Neural cell (in vitro differentiated cells): ENCODE measurements at regions not wholly inside any gene's neighbourhood (a gene's known extent, or its start where the extent isn't known, plus 50 kb on each side); places are given as distances from the start of the nearest gene placed in this dataset.

ENCODE experiments used
- H2AFZ ChIP-seq: fragments of 200-600, 300-800 bp; sonication (generic), shearing (Covaris generic); 2 replicates; pipeline ENCODE4 v1.6.0; 2014; ENCODE audit warnings: low read depth, mild to moderate bottlenecking, antibody characterized with exemption, low read length, moderate library complexity
- H3F3A ChIP-seq: fragments of 200-600 bp; shearing (Covaris generic); 2 replicates; pipeline ENCODE4 v1.6.1; 2016; ENCODE audit warnings: mild to moderate bottlenecking, moderate library complexity, mixed read lengths, antibody characterized with exemption, low read length; ENCODE audit not compliant: insufficient read depth, poor library complexity, severe bottlenecking
- H3K27ac ChIP-seq: fragments of 200-600, 300-800 bp; sonication (generic), shearing (Covaris generic); 2 replicates; pipeline ENCODE4 v1.5.1; 2014; ENCODE audit warnings: mild to moderate bottlenecking, low read length, moderate library complexity
- H3K27me3 ChIP-seq: fragments of 300-800, 200-600 bp; sonication (generic), shearing (Covaris generic); 2 replicates; pipeline ENCODE4 v1.6.0; 2014; ENCODE audit warnings: mild to moderate bottlenecking, low read depth, low read length, moderate library complexity; ENCODE audit not compliant: insufficient read depth
- H3K36me3 ChIP-seq: fragments of 300-800, 200-600 bp; sonication (generic), shearing (Covaris generic); 2 replicates; pipeline ENCODE4 v1.5.1; 2014; ENCODE audit warnings: mild to moderate bottlenecking, antibody characterized with exemption, low read length, moderate library complexity; ENCODE audit not compliant: insufficient read depth
- H3K4me2 ChIP-seq: fragments of 300-800, 200-600 bp; sonication (generic), shearing (Covaris generic); 2 replicates; pipeline ENCODE4 v1.6.0; 2014; ENCODE audit warnings: mild to moderate bottlenecking, low read length
- H3K4me3 ChIP-seq: fragments of 300-800, 200-600 bp; sonication (generic), shearing (Covaris generic); 2 replicates; pipeline ENCODE4 v1.5.1; 2014; ENCODE audit warnings: mild to moderate bottlenecking, low read length, moderate library complexity
- H3K79me2 ChIP-seq: fragments of 200-600 bp; shearing (Covaris generic); replicated peaks from 2 replicates; pipeline ENCODE4 v1.6.0; 2014; ENCODE audit warnings: mild to moderate bottlenecking, low read length, moderate library complexity; ENCODE audit not compliant: insufficient read depth
- H3K9ac ChIP-seq: fragments of 300-800, 200-600 bp; sonication (generic), shearing (Covaris generic); 2 replicates; pipeline ENCODE4 v1.6.1; 2016; ENCODE audit warnings: mild to moderate bottlenecking, low read length, mixed read lengths
- H3K9me2 ChIP-seq: fragments of 200-600 bp; shearing (Covaris generic); 2 replicates; pipeline ENCODE4 v1.6.1; 2016; ENCODE audit warnings: mild to moderate bottlenecking, low read length, mixed read lengths; ENCODE audit not compliant: insufficient read depth
- H3K9me3 ChIP-seq: fragments of 200-600, 300-800 bp; sonication (generic), shearing (Covaris generic); 2 replicates; pipeline ENCODE4 v1.6.1; 2016; ENCODE audit warnings: mild to moderate bottlenecking, mixed run types, low read length, moderate library complexity, mixed read lengths
- H4K20me1 ChIP-seq: fragments of 200-600 bp; shearing (Covaris generic); 2 replicates; pipeline ENCODE4 v1.6.1; 2016; ENCODE audit warnings: mild to moderate bottlenecking, mixed run types; ENCODE audit not compliant: insufficient read depth
- CTCF ChIP-seq: fragments of 450-650 bp; IDR thresholded peaks from 2 replicates; pipeline ENCODE4 v1.5.1; 2014; ENCODE audit warnings: antibody characterized with exemption, mild to moderate bottlenecking, moderate library complexity; ENCODE audit not compliant: poor library complexity, severe bottlenecking
- EP300 ChIP-seq: fragments of 450-650 bp; conservative IDR thresholded peaks from 2 replicates; pipeline ENCODE4 v1.6.1; 2014; ENCODE audit warnings: antibody characterized with exemption, mild to moderate bottlenecking, moderate library complexity; ENCODE audit not compliant: poor library complexity, severe bottlenecking
- EZH2 ChIP-seq: fragments of 200-600, 300-800 bp; shearing (Covaris generic), sonication (generic); IDR thresholded peaks from 2 replicates; pipeline ENCODE4 v1.6.1; 2014; ENCODE audit warnings: antibody characterized with exemption, low read length, borderline replicate concordance, mild to moderate bottlenecking; ENCODE audit not compliant: insufficient read depth, poor library complexity, severe bottlenecking
- MXI1 ChIP-seq: fragments of 450-650 bp; conservative IDR thresholded peaks from 2 replicates; pipeline ENCODE4 v1.6.1; 2014; ENCODE audit warnings: antibody characterized with exemption, mild to moderate bottlenecking; ENCODE audit not compliant: poor library complexity, severe bottlenecking
- POLR2AphosphoS5 ChIP-seq: IDR thresholded peaks from 2 replicates; pipeline ENCODE4 v1.6.1; 2012
- RAD21 ChIP-seq: fragments of 450-650 bp; conservative IDR thresholded peaks from 2 replicates; pipeline ENCODE4 v1.6.1; 2014; ENCODE audit warnings: antibody characterized with exemption, mild to moderate bottlenecking, moderate library complexity
- SMC3 ChIP-seq: fragments of 450-650 bp; conservative IDR thresholded peaks from 2 replicates; pipeline ENCODE4 v1.6.1; 2014; ENCODE audit warnings: antibody characterized with exemption, mild to moderate bottlenecking, moderate library complexity; ENCODE audit not compliant: poor library complexity
- TAF1 ChIP-seq: IDR thresholded peaks from 2 replicates; pipeline ENCODE4 v1.6.1; 2012; ENCODE audit warnings: low read depth
- TF ChIP-seq, protein P1 (sequence below): IDR thresholded peaks from 2 replicates; pipeline ENCODE4 v1.6.1; 2012; ENCODE audit warnings: borderline replicate concordance

DNA sequence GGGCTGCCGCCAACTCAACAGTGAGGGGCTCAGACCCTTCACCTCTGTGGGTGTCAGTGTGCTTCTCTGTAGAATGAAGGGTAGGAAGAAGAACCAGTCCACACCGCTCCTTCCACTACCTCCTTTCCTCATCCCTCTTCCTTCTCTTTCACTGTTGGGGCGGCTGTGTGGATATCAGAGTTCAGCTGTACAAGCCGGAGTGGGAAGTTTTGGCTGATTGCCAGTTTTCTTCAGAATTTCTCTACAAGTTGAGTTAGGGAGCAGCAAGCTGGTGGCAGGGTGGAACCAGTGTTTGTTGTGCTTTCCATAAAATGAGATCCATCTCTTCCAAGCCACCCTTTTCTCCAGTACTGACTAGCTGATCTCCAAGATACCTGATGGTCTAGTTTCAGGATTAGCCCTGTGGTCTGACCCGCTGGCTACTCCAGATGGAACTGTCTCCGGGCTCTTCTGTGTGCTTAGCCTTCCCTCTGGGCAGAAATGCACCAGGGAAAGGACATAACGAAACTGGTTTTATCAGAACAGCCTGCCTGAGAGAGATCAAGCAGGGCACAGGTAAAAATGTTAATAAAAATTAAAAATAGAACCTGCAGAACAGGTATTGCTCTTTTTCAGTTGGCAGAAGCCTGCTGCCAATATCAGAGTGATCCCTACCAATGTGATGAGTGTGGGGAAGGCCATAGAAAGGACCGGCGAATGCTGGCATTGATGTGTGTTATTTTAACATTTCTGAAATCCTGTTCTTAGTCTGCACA lies 169.9 kb upstream of the TSC22D2 start:
- H3K27me3 ChIP-seq: no peaks in the 10 kb centered on the region
- TF ChIP-seq CTCF: no peak
- no peak for TF ChIP-seq TAF1
- no peak for TF ChIP-seq EZH2
- no peak for TF ChIP-seq POLR2AphosphoS5
- TF ChIP-seq SMC3: no peak
- no peak for TF ChIP-seq MXI1
- TF ChIP-seq RAD21: no peak
- TF ChIP-seq EP300: no peak
- TF ChIP-seq, protein P1, sequence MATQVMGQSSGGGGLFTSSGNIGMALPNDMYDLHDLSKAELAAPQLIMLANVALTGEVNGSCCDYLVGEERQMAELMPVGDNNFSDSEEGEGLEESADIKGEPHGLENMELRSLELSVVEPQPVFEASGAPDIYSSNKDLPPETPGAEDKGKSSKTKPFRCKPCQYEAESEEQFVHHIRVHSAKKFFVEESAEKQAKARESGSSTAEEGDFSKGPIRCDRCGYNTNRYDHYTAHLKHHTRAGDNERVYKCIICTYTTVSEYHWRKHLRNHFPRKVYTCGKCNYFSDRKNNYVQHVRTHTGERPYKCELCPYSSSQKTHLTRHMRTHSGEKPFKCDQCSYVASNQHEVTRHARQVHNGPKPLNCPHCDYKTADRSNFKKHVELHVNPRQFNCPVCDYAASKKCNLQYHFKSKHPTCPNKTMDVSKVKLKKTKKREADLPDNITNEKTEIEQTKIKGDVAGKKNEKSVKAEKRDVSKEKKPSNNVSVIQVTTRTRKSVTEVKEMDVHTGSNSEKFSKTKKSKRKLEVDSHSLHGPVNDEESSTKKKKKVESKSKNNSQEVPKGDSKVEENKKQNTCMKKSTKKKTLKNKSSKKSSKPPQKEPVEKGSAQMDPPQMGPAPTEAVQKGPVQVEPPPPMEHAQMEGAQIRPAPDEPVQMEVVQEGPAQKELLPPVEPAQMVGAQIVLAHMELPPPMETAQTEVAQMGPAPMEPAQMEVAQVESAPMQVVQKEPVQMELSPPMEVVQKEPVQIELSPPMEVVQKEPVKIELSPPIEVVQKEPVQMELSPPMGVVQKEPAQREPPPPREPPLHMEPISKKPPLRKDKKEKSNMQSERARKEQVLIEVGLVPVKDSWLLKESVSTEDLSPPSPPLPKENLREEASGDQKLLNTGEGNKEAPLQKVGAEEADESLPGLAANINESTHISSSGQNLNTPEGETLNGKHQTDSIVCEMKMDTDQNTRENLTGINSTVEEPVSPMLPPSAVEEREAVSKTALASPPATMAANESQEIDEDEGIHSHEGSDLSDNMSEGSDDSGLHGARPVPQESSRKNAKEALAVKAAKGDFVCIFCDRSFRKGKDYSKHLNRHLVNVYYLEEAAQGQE: no peak
- no peaks in the 10 kb centered on the region for H3K9me3 ChIP-seq
- H4K20me1 ChIP-seq: no peaks in the 10 kb centered on the region
- H3K4me3 ChIP-seq: no peak overlapping the region
- H3K4me2 ChIP-seq: no peak overlapping the region
- no peak overlapping the region for H2AFZ ChIP-seq
- no peaks in the 10 kb centered on the region for H3K9me2 ChIP-seq
- H3F3A ChIP-seq: no peaks in the 10 kb centered on the region
- H3K36me3 ChIP-seq: no peaks in the 10 kb centered on the region
- no peaks in the 10 kb centered on the region for H3K79me2 ChIP-seq
- H3K9ac ChIP-seq: no peak overlapping the region
- H3K27ac ChIP-seq: no peak overlapping the region

GRCh38 chr3:150237490-150237889 lies 170.6 kb upstream of the TSC22D2 start:
- Histone ChIP-seq H3K4me3 (no peak overlapping the region), H3F3A (no peaks in the 10 kb centered on the region), H3K4me2 (no peak overlapping the region), H3K9ac (no peak overlapping the region), H2AFZ (no peak overlapping the region), H3K9me3 (no peaks in the 10 kb centered on the region), H3K27me3 (no peaks in the 10 kb centered on the region), H4K20me1 (no peaks in the 10 kb centered on the region), H3K27ac (no peak overlapping the region), H3K9me2 (no peaks in the 10 kb centered on the region), H3K36me3 (no peaks in the 10 kb centered on the region), H3K79me2 (no peaks in the 10 kb centered on the region)
- TF ChIP-seq EZH2 (no peak), POLR2AphosphoS5 (no peak), TAF1 (no peak), EP300 (no peak), MXI1 (no peak), SMC3 (no peak), CTCF (no peak), RAD21 (no peak)
- TF ChIP-seq, protein P1: no peak
